ENCODE measurements at regions not wholly inside any gene's neighbourhood (a gene's known extent, or its start where the extent isn't known, plus 50 kb on each side); places are given as distances from the start of the nearest gene placed in this dataset.
"Not testable (repeated sequence)": the region's sequence is repeated elsewhere in the genome, so short reads cannot be mapped to it uniquely, and the experiment has no call there.

- no peak for DNase-seq
These were observed 226.7 kb upstream of the ZNF804A start for GRCh38 chr2:184371641-184372040.

- no peak for DNase-seq
These were observed 225.8 kb upstream of the ZNF804A start for GRCh38 chr2:184372484-184372883.

GRCh38 chr2:184394642-184395041 is 203.7 kb upstream of the ZNF804A start:
- no peak for DNase-seq

GRCh38 chr2:184402381-184402780 is 195.9 kb upstream of the ZNF804A start:
- no peak for DNase-seq

GRCh38 chr2:184407041-184407630 is 191.2 kb upstream of the ZNF804A start:
- DNase-seq: not testable (repeated sequence)

- no peak for DNase-seq
These were observed 188.2 kb upstream of the ZNF804A start for GRCh38 chr2:184410160-184410559.

- no peak for DNase-seq
These were observed 185.1 kb upstream of the ZNF804A start for GRCh38 chr2:184413221-184413620.

- DNase-seq: no peak
These were observed 184.6 kb upstream of the ZNF804A start for GRCh38 chr2:184413671-184414229.

GRCh38 chr2:184416146-184416913 is 182.0 kb upstream of the ZNF804A start:
- DNase-seq: no peak

GRCh38 chr2:184419744-184420143 is 178.6 kb upstream of the ZNF804A start:
- DNase-seq: no peak

GRCh38 chr2:184421456-184421855 is 176.9 kb upstream of the ZNF804A start:
- not testable (repeated sequence) for DNase-seq

GRCh38 chr2:184425083-184425482 is 173.2 kb upstream of the ZNF804A start:
- no peak for DNase-seq

GRCh38 chr2:184444217-184444616 is 154.1 kb upstream of the ZNF804A start:
- no peak for DNase-seq

GRCh38 chr2:184444623-184445223 is 153.6 kb upstream of the ZNF804A start:
- no peak for DNase-seq

- DNase-seq: no peak
These were observed 148.6 kb upstream of the ZNF804A start for GRCh38 chr2:184449760-184450159.

- no peak for DNase-seq
These were observed 145.4 kb upstream of the ZNF804A start for GRCh38 chr2:184452907-184453306.

- no peak for DNase-seq
These were observed 142.7 kb upstream of the ZNF804A start for GRCh38 chr2:184455624-184456023.

- DNase-seq: not testable (repeated sequence)
These were observed 141.6 kb upstream of the ZNF804A start for GRCh38 chr2:184456693-184457092.

GRCh38 chr2:184463102-184463865 is 135.0 kb upstream of the ZNF804A start:
- DNase-seq: no peak

- no peak for DNase-seq
These were observed 134.5 kb upstream of the ZNF804A start for GRCh38 chr2:184463866-184464248.

- DNase-seq: no peak
These were observed 129.5 kb upstream of the ZNF804A start for GRCh38 chr2:184468826-184469225.

- DNase-seq: no peak
These were observed 125.8 kb upstream of the ZNF804A start for GRCh38 chr2:184472481-184472880.

- DNase-seq: no peak
These were observed 116.5 kb upstream of the ZNF804A start for GRCh38 chr2:184481865-184482264.

Data from kidney glomerular epithelial cell (primary cell).